OCI-LY3 (cell line): ENCODE measurements at regions not wholly inside any gene's neighbourhood (a gene's known extent, or its start where the extent isn't known, plus 50 kb on each side); places are given as distances from the start of the nearest gene placed in this dataset.
A peak's percentile ranks its signal among the peaks of the same experiment; 100 is the strongest.

Experiments used
- H2AFZ ChIP-seq: fragments of 200-600, 300-600 bp; shearing (Covaris generic); 2 replicates; pipeline ENCODE4 v1.6.0; 2014; ENCODE audit warnings: antibody characterized with exemption, low read depth, low read length
- H3K27ac ChIP-seq: fragments of 200-600, 300-600 bp; sonication (generic); 2 replicates; pipeline ENCODE4 v1.5.1; 2014; ENCODE audit warnings: mild to moderate bottlenecking, low read length, moderate library complexity, mixed read lengths
- H3K27me3 ChIP-seq: fragments of 200-600, 300-600 bp; sonication (generic); 2 replicates; pipeline ENCODE4 v1.6.1; 2014; ENCODE audit warnings: low read depth, low read length, mixed read lengths
- H3K36me3 ChIP-seq: fragments of 200-600, 300-600 bp; sonication (generic); replicated peaks from 2 replicates; pipeline ENCODE3; 2014; ENCODE audit warnings: low read depth, low read length, mixed read lengths
- H3K4me1 ChIP-seq: fragments of 300-600, 200-600 bp; sonication (generic); 2 replicates; pipeline ENCODE4 v1.6.1; 2014; ENCODE audit warnings: low read length, mixed read lengths
- H3K4me2 ChIP-seq: fragments of 200-600, 300-600 bp; sonication (generic); 2 replicates; pipeline ENCODE4 v1.6.1; 2014; ENCODE audit warnings: low read length, mixed read lengths
- H3K4me3 ChIP-seq: fragments of 300-600, 200-600 bp; sonication (generic); 2 replicates; pipeline ENCODE4 v1.5.1; 2014; ENCODE audit warnings: antibody characterized with exemption, mild to moderate bottlenecking, low read length, moderate library complexity
- H3K79me2 ChIP-seq: fragments of 300-600, 200-600 bp; shearing (Covaris generic); 2 replicates; pipeline ENCODE4 v1.6.1; 2014; ENCODE audit warnings: mild to moderate bottlenecking, low read length, mixed read lengths
- H3K9ac ChIP-seq: fragments of 300-600, 200-600 bp; shearing (Covaris generic); 2 replicates; pipeline ENCODE4 v1.6.0; 2014; ENCODE audit warnings: mild to moderate bottlenecking, low read length, moderate library complexity
- H3K9me3 ChIP-seq: fragments of 200-600, 300-600 bp; shearing (Covaris generic); 2 replicates; pipeline ENCODE4 v1.6.1; 2014; ENCODE audit warnings: low read length, mixed read lengths; ENCODE audit not compliant: insufficient read depth
- H4K20me1 ChIP-seq: fragments of 200-600, 300-600 bp; sonication (generic); 2 replicates; pipeline ENCODE4 v1.6.1; 2016; ENCODE audit warnings: low read length, mixed read lengths; ENCODE audit not compliant: insufficient read depth
- CTCF ChIP-seq: fragments of 200-600, 300-600 bp; sonication (generic); IDR thresholded peaks from 2 replicates; pipeline ENCODE4 v1.5.1; 2014; ENCODE audit warnings: antibody characterized with exemption, low read length, low read depth
- EZH2phosphoT487 ChIP-seq: fragments of 200-600 bp; shearing (Covaris generic); IDR thresholded peaks from 2 replicates; pipeline ENCODE4 v1.6.1; 2018; ENCODE audit warnings: antibody characterized with exemption, mixed run types, low read depth

GRCh38 chr7:46133072-46133471 is 212.0 kb upstream of the IGFBP3 start:
- Histone ChIP-seq H2AFZ (peak overlapping the region; percentile 78; the same call in 1 of the 2 replicates), H4K20me1 (no peaks in the 10 kb centered on the region), H3K27me3 (no peaks in the 10 kb centered on the region), H3K9me3 (0 out of 2 replicates have a peak, but pooled peaks cover 2% of the 10 kb centered on the region), H3K9ac (no peak overlapping the region), H3K4me3 (no peak overlapping the region), H3K4me2 (no peak overlapping the region), H3K4me1 (peaks cover 37% of the 10 kb centered on the region), H3K79me2 (no peaks in the 10 kb centered on the region), H3K27ac (no peak overlapping the region), H3K36me3 (peaks cover 3% of the 10 kb centered on the region)
- TF ChIP-seq CTCF (no peak), EZH2phosphoT487 (no peak)

GRCh38 chr7:46131916-46132795 is 211.1 kb upstream of the IGFBP3 start:
- TF ChIP-seq EZH2phosphoT487 (no peak), CTCF (peak; percentile 30; the same call in 1 of the 2 replicates)
- H3K9me3 ChIP-seq = 0 out of 2 replicates have a peak, but pooled peaks cover 2% of the 10 kb centered on the region
- no peak overlapping the region for H3K9ac ChIP-seq
- no peak overlapping the region for H3K27ac ChIP-seq
- no peaks in the 10 kb centered on the region for H4K20me1 ChIP-seq
- H3K4me3 ChIP-seq = no peak overlapping the region
- peaks cover 32% of the 10 kb centered on the region for H3K4me1 ChIP-seq
- H2AFZ ChIP-seq = peak overlapping the region; percentile 78
- peak overlapping the region; percentile 20 for H3K4me2 ChIP-seq
- no peaks in the 10 kb centered on the region for H3K79me2 ChIP-seq
- H3K36me3 ChIP-seq = peaks cover 3% of the 10 kb centered on the region
- no peaks in the 10 kb centered on the region for H3K27me3 ChIP-seq

GRCh38 chr7:46129831-46130230 is 208.8 kb upstream of the IGFBP3 start:
- Histone ChIP-seq H3K9me3 (no peaks in the 10 kb centered on the region), H3K79me2 (no peaks in the 10 kb centered on the region), H3K9ac (no peak overlapping the region), H3K27me3 (no peaks in the 10 kb centered on the region), H3K4me3 (no peak overlapping the region), H3K4me1 (peaks cover 32% of the 10 kb centered on the region), H4K20me1 (no peaks in the 10 kb centered on the region), H3K4me2 (no peak overlapping the region), H3K36me3 (no peaks in the 10 kb centered on the region), H3K27ac (no peak overlapping the region), H2AFZ (no peak overlapping the region)
- TF ChIP-seq CTCF = no peak
- TF ChIP-seq EZH2phosphoT487 = no peak

GRCh38 chr7:46127814-46128213 is 206.7 kb upstream of the IGFBP3 start:
- Histone ChIP-seq H2AFZ (0 out of 2 replicates have a peak overlapping the region, but pooled peaks have one; percentile 36), H4K20me1 (no peaks in the 10 kb centered on the region), H3K9ac (no peak overlapping the region), H3K9me3 (no peaks in the 10 kb centered on the region), H3K79me2 (no peaks in the 10 kb centered on the region), H3K36me3 (no peaks in the 10 kb centered on the region), H3K27ac (no peak overlapping the region), H3K27me3 (no peaks in the 10 kb centered on the region), H3K4me1 (peaks cover 28% of the 10 kb centered on the region), H3K4me3 (no peak overlapping the region), H3K4me2 (peak overlapping the region; percentile 57)
- TF ChIP-seq EZH2phosphoT487 (no peak), CTCF (no peak)
